GM18867 (cell line): ENCODE measurements at regions not wholly inside any gene's neighbourhood (a gene's known extent, or its start where the extent isn't known, plus 50 kb on each side); places are given as distances from the start of the nearest gene placed in this dataset.
"Not testable (repeated sequence)": the region's sequence is repeated elsewhere in the genome, so short reads cannot be mapped to it uniquely, and the experiment has no call there.

Experiments used
- ATAC-seq: cut with Tn5 transposase; IDR thresholded peaks from one replicate; pipeline ENCODE4 v1.9.1; 2021; ENCODE audit warnings: mild to moderate bottlenecking, moderate library complexity; ENCODE audit not compliant: unreplicated experiment

GRCh38 chr12:128073937-128074336, 193.0 kb upstream of the TMEM132C start:
- no peak for ATAC-seq

- ATAC-seq: no peak
These were observed 191.6 kb upstream of the TMEM132C start for GRCh38 chr12:128075332-128075731.

- no peak for ATAC-seq
These were observed 190.8 kb upstream of the TMEM132C start for GRCh38 chr12:128076188-128076587.

- no peak for ATAC-seq
These were observed 189.6 kb upstream of the TMEM132C start for GRCh38 chr12:128077211-128077916.

- no peak for ATAC-seq
These were observed 189.1 kb upstream of the TMEM132C start for GRCh38 chr12:128077917-128078298.

- ATAC-seq: no peak
These were observed 188.5 kb upstream of the TMEM132C start for GRCh38 chr12:128078301-128078971.

GRCh38 chr12:128079446-128079845, 187.5 kb upstream of the TMEM132C start:
- no peak for ATAC-seq

GRCh38 chr12:128083132-128083729, 183.7 kb upstream of the TMEM132C start:
- no peak for ATAC-seq

GRCh38 chr12:128088926-128089325, 178.0 kb upstream of the TMEM132C start:
- ATAC-seq: no peak

- ATAC-seq: no peak
These were observed 177.0 kb upstream of the TMEM132C start for GRCh38 chr12:128089961-128090360.

- ATAC-seq: no peak
These were observed 175.8 kb upstream of the TMEM132C start for GRCh38 chr12:128091101-128091720.

- no peak for ATAC-seq
These were observed 175.0 kb upstream of the TMEM132C start for GRCh38 chr12:128091951-128092382.

- no peak for ATAC-seq
These were observed 168.2 kb upstream of the TMEM132C start for GRCh38 chr12:128098730-128099129.

GRCh38 chr12:128103152-128103551, 163.8 kb upstream of the TMEM132C start:
- ATAC-seq: no peak

GRCh38 chr12:128109236-128109635, 157.7 kb upstream of the TMEM132C start:
- ATAC-seq: no peak

GRCh38 chr12:128109636-128110035, 157.3 kb upstream of the TMEM132C start:
- no peak for ATAC-seq

GRCh38 chr12:128111333-128111732, 155.6 kb upstream of the TMEM132C start:
- no peak for ATAC-seq

- ATAC-seq: no peak
These were observed 155.0 kb upstream of the TMEM132C start for GRCh38 chr12:128111951-128112350.

- not testable (repeated sequence) for ATAC-seq
These were observed 153.7 kb upstream of the TMEM132C start for GRCh38 chr12:128113250-128113649.

- no peak for ATAC-seq
These were observed 152.5 kb upstream of the TMEM132C start for GRCh38 chr12:128114485-128114884.

- no peak for ATAC-seq
These were observed 150.4 kb upstream of the TMEM132C start for GRCh38 chr12:128116537-128116936.

- ATAC-seq: no peak
These were observed 146.9 kb upstream of the TMEM132C start for GRCh38 chr12:128120035-128120434.
